ENCODE measurements at regions not wholly inside any gene's neighbourhood (a gene's known extent, or its start where the extent isn't known, plus 50 kb on each side); places are given as distances from the start of the nearest gene placed in this dataset.

GRCh38 chr12:89126712-89127111, 225.6 kb downstream of the DUSP6 start:
- Histone ChIP-seq H3K4me3 (ENCODE audit: control insufficient read depth in 2 of 3, extremely low read depth in 1 of 3, insufficient read depth in 2 of 3, low read depth in 1 of 3, low read length in 3 of 3) (no peak overlapping the region), H3K4me2 (ENCODE audit: control insufficient read depth, extremely low read depth, insufficient read depth, low read depth, low read length) (no peak overlapping the region), H3K9me3 (ENCODE audit: control insufficient read depth, low read depth, low read length) (no peaks in the 10 kb centered on the region), H3K9ac (ENCODE audit: control insufficient read depth, extremely low read depth, insufficient read depth, low read length) (no peak overlapping the region), H4K20me1 (ENCODE audit: control insufficient read depth, extremely low read depth, insufficient read depth, low read length) (no peaks in the 10 kb centered on the region), H3K4me1 (ENCODE audit: control insufficient read depth, extremely low read depth, insufficient read depth, low read length) (no peaks in the 10 kb centered on the region), H3K79me2 (ENCODE audit: control insufficient read depth, insufficient read depth, low read length) (no peaks in the 10 kb centered on the region), H2AFZ (ENCODE audit: control insufficient read depth, low read length) (no peak overlapping the region), H3K27ac (ENCODE audit: control insufficient read depth, insufficient read depth, low read length) (no peak overlapping the region), H3K36me3 (ENCODE audit: control insufficient read depth in 2 of 2, extremely low read depth in 1 of 2, insufficient read depth in 2 of 2, low read length in 2 of 2) (no peaks in the 10 kb centered on the region), H3K27me3 (ENCODE audit: control insufficient read depth, extremely low read depth, insufficient read depth, low read length) (no peaks in the 10 kb centered on the region), H3K9me1 (ENCODE audit: control insufficient read depth, extremely low read depth, insufficient read depth, low read length) (no peaks in the 10 kb centered on the region)
- dilution Hi-C loops (cut with MboI; ENCODE audit: extremely low pct_ligation_motif_present, low sequenced_read_pairs): no loop called here
- no peak for DNase-seq (ENCODE audit: low read depth, low spot score)
- FAIRE-seq: no peak
- TF ChIP-seq CTCF (optimal IDR thresholded peaks at IDR 0.05 in 1 of 3, IDR thresholded peaks at IDR 0.05 in 1 of 3, conservative IDR thresholded peaks at IDR 0.05 in 1 of 3; ENCODE audit: extremely low read depth in 1 of 3, insufficient read depth in 2 of 3, low read length in 3 of 3): no peak
- no peak for TF ChIP-seq EZH2 (IDR thresholded peaks at IDR 0.05; ENCODE audit: low read length)

- Histone ChIP-seq H3K4me3 (ENCODE audit: control insufficient read depth in 2 of 3, extremely low read depth in 1 of 3, insufficient read depth in 2 of 3, low read depth in 1 of 3, low read length in 3 of 3) (no peak overlapping the region), H3K79me2 (ENCODE audit: control insufficient read depth, insufficient read depth, low read length) (no peaks in the 10 kb centered on the region), H3K27me3 (ENCODE audit: control insufficient read depth, extremely low read depth, insufficient read depth, low read length) (no peaks in the 10 kb centered on the region), H3K9me3 (ENCODE audit: control insufficient read depth, low read depth, low read length) (no peaks in the 10 kb centered on the region), H3K9me1 (ENCODE audit: control insufficient read depth, extremely low read depth, insufficient read depth, low read length) (no peaks in the 10 kb centered on the region), H2AFZ (ENCODE audit: control insufficient read depth, low read length) (no peak overlapping the region), H3K27ac (ENCODE audit: control insufficient read depth, insufficient read depth, low read length) (no peak overlapping the region), H3K4me1 (ENCODE audit: control insufficient read depth, extremely low read depth, insufficient read depth, low read length) (peaks cover under 1% of the 10 kb centered on the region), H3K9ac (ENCODE audit: control insufficient read depth, extremely low read depth, insufficient read depth, low read length) (no peak overlapping the region), H3K36me3 (ENCODE audit: control insufficient read depth in 2 of 2, extremely low read depth in 1 of 2, insufficient read depth in 2 of 2, low read length in 2 of 2) (no peaks in the 10 kb centered on the region), H4K20me1 (ENCODE audit: control insufficient read depth, extremely low read depth, insufficient read depth, low read length) (no peaks in the 10 kb centered on the region), H3K4me2 (ENCODE audit: control insufficient read depth, extremely low read depth, insufficient read depth, low read depth, low read length) (no peak overlapping the region)
- DNase-seq (ENCODE audit: low read depth, low spot score) (no peak), FAIRE-seq (no peak)
- dilution Hi-C loops (cut with MboI; ENCODE audit: extremely low pct_ligation_motif_present, low sequenced_read_pairs): no loop called here
- TF ChIP-seq EZH2 (IDR thresholded peaks at IDR 0.05; ENCODE audit: low read length) (no peak), CTCF (optimal IDR thresholded peaks at IDR 0.05 in 1 of 3, IDR thresholded peaks at IDR 0.05 in 1 of 3, conservative IDR thresholded peaks at IDR 0.05 in 1 of 3; ENCODE audit: extremely low read depth in 1 of 3, insufficient read depth in 2 of 3, low read length in 3 of 3) (no peak)
Measured at GRCh38 chr12:89122852-89123251, 229.4 kb downstream of the DUSP6 start.
